ENCODE measurements at regions not wholly inside any gene's neighbourhood (a gene's known extent, or its start where the extent isn't known, plus 50 kb on each side); places are given as distances from the start of the nearest gene placed in this dataset.

DNA sequence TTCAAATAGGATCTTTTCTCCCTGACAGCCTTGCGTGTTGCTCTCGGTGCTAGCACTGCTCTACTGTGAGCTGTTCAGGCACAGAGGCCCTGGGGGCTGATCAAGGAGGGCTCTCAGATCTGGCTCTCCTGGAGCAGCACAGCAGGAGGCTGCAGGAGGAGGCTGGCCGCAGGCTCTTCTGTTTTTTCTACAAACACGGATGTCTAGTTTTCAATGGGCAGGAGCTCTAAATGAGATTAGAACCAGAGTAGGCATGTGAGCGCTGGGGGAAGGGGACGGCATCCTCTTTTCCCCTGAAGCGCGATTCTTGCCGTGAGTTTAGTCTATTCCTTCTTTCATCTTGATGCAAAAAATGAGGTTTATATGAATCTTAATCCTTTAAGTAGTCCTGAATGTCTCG, 61.7 kb upstream of the IRX4 start:
- Histone ChIP-seq H3K4me3 (IDR thresholded peaks at IDR 0.05; ENCODE audit: insufficient read depth, low read depth, low read length) (no peak overlapping the region), H3K79me2 (ENCODE audit: insufficient read depth, low read depth) (no peaks in the 10 kb centered on the region), H3K9ac (no peak overlapping the region), H3K36me3 (ENCODE audit: insufficient read depth) (no peaks in the 10 kb centered on the region), H2AFZ (ENCODE audit: low read depth) (no peak overlapping the region), H3K4me1 (ENCODE audit: low read depth, poor library complexity, severe bottlenecking) (no peaks in the 10 kb centered on the region), H3K27ac (no peak overlapping the region), H4K20me1 (ENCODE audit: insufficient read depth) (no peaks in the 10 kb centered on the region), H3K4me2 (no peak overlapping the region), H3K27me3 (ENCODE audit: insufficient read depth, low read depth) (0 out of 2 replicates have a peak, but pooled peaks cover 3% of the 10 kb centered on the region)
- TF ChIP-seq, protein P1, sequence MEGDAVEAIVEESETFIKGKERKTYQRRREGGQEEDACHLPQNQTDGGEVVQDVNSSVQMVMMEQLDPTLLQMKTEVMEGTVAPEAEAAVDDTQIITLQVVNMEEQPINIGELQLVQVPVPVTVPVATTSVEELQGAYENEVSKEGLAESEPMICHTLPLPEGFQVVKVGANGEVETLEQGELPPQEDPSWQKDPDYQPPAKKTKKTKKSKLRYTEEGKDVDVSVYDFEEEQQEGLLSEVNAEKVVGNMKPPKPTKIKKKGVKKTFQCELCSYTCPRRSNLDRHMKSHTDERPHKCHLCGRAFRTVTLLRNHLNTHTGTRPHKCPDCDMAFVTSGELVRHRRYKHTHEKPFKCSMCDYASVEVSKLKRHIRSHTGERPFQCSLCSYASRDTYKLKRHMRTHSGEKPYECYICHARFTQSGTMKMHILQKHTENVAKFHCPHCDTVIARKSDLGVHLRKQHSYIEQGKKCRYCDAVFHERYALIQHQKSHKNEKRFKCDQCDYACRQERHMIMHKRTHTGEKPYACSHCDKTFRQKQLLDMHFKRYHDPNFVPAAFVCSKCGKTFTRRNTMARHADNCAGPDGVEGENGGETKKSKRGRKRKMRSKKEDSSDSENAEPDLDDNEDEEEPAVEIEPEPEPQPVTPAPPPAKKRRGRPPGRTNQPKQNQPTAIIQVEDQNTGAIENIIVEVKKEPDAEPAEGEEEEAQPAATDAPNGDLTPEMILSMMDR (conservative IDR thresholded peaks at IDR 0.05; ENCODE audit: low read depth, low read length): no peak

DNA sequence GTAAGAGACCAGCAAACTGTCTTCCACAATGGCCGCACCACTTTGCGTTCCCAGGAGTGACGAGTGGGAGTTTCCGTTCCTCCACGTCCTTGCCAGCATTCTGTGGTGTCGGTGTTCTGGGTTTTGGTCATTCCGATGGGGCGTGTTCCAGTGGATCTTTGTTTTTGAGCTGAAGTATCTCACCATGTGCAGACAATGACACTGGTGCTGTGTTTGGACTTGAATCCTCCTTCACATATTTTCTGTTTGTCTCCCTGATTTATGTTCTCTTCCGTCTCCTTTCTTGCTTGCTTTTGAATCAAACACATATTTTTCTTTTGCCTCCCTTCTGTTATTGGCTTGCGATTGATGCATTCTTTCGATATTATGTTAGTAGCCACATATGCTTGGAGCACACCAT, 60.8 kb upstream of the IRX4 start:
- Histone ChIP-seq H3K4me3 (IDR thresholded peaks at IDR 0.05; ENCODE audit: insufficient read depth, low read depth, low read length) (no peak overlapping the region), H3K27me3 (ENCODE audit: insufficient read depth, low read depth) (0 out of 2 replicates have a peak, but pooled peaks cover 3% of the 10 kb centered on the region), H3K36me3 (ENCODE audit: insufficient read depth) (no peaks in the 10 kb centered on the region), H2AFZ (ENCODE audit: low read depth) (no peak overlapping the region), H3K4me1 (ENCODE audit: low read depth, poor library complexity, severe bottlenecking) (no peaks in the 10 kb centered on the region), H3K4me2 (no peak overlapping the region), H4K20me1 (ENCODE audit: insufficient read depth) (no peaks in the 10 kb centered on the region), H3K9ac (no peak overlapping the region), H3K27ac (no peak overlapping the region), H3K79me2 (ENCODE audit: insufficient read depth, low read depth) (no peaks in the 10 kb centered on the region)
- TF ChIP-seq, protein P1 (conservative IDR thresholded peaks at IDR 0.05; ENCODE audit: low read depth, low read length): no peak

DNA sequence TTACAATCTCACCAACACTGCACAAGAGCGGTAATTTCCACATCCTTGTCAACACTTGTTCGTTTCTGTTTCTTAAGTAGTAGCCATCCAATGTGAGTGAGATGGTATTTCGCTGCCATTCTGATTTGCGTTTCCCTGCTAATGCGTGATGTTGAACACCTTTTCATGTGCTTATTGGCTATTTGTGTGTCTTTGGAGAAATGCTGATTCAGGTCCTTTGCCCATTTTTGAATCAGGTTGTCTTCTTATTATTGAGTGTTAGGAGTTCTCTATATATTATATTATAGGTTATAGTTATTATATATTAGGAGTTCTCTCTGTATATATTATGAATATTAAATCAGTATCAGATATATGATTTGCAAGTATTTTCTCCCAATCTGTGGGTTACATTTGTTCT, 59.9 kb upstream of the IRX4 start:
- Histone ChIP-seq H3K4me1 (ENCODE audit: low read depth, poor library complexity, severe bottlenecking) (no peaks in the 10 kb centered on the region), H3K36me3 (ENCODE audit: insufficient read depth) (no peaks in the 10 kb centered on the region), H3K79me2 (ENCODE audit: insufficient read depth, low read depth) (no peaks in the 10 kb centered on the region), H3K9ac (no peak overlapping the region), H3K4me3 (IDR thresholded peaks at IDR 0.05; ENCODE audit: insufficient read depth, low read depth, low read length) (no peak overlapping the region), H3K4me2 (no peak overlapping the region), H2AFZ (ENCODE audit: low read depth) (no peak overlapping the region), H4K20me1 (ENCODE audit: insufficient read depth) (no peaks in the 10 kb centered on the region), H3K27me3 (ENCODE audit: insufficient read depth, low read depth) (0 out of 2 replicates have a peak, but pooled peaks cover 2% of the 10 kb centered on the region), H3K27ac (no peak overlapping the region)
- TF ChIP-seq, protein P1 (conservative IDR thresholded peaks at IDR 0.05; ENCODE audit: low read depth, low read length): no peak

DNA sequence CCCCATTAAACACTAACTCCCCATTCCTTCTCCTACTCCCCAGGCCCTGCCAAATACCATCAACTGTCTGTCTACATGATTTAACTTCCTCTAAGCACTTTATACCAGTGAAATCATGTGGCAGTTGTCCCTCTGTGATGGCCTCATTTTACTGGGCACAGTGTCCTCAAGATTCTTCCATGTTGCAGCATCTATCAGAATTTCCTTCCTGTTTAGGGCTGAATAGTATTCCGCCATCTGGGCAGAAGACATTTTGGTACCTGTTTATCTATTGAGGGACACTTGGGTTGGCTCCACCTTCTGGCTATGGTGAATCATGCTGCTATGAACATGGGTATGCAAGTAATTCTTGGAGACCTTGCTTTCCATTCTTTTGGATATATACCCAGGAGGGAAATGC, 59.4 kb upstream of the IRX4 start:
- TF ChIP-seq, protein P1 (conservative IDR thresholded peaks at IDR 0.05; ENCODE audit: low read depth, low read length): no peak
- H3K79me2 ChIP-seq (ENCODE audit: insufficient read depth, low read depth): no peaks in the 10 kb centered on the region
- H3K36me3 ChIP-seq (ENCODE audit: insufficient read depth): no peaks in the 10 kb centered on the region
- no peak overlapping the region for H3K4me2 ChIP-seq
- H3K27ac ChIP-seq: no peak overlapping the region
- no peaks in the 10 kb centered on the region for H3K4me1 ChIP-seq (ENCODE audit: low read depth, poor library complexity, severe bottlenecking)
- H3K27me3 ChIP-seq (ENCODE audit: insufficient read depth, low read depth): no peaks in the 10 kb centered on the region
- no peaks in the 10 kb centered on the region for H4K20me1 ChIP-seq (ENCODE audit: insufficient read depth)
- no peak overlapping the region for H3K4me3 ChIP-seq (IDR thresholded peaks at IDR 0.05; ENCODE audit: insufficient read depth, low read depth, low read length)
- no peak overlapping the region for H3K9ac ChIP-seq
- H2AFZ ChIP-seq (ENCODE audit: low read depth): no peak overlapping the region

Measured in KMS-11 (cell line).